ENCODE measurements at regions not wholly inside any gene's neighbourhood (a gene's known extent, or its start where the extent isn't known, plus 50 kb on each side); places are given as distances from the start of the nearest gene placed in this dataset.

GRCh38 chr12:76276499-76277151 lies 71.6 kb downstream of the BBS10 start:
- POLR2A ChIA-PET, result no interaction called here
- intact Hi-C loops (cut with micrococcal nuclease; ENCODE audit: unreplicated experiment) (no loop called here), in situ Hi-C loops (cut with HindIII; ENCODE audit: low pct_unique_long_range_greater_than_20kb, low sequenced_read_pairs) (no loop called here)
- ATAC-seq, result no peak
- CTCF ChIA-PET, result no interaction called here
- Histone ChIP-seq H3K9me3 (ENCODE audit: control insufficient read depth, insufficient read depth, low read depth, low read length) (no peaks in the 10 kb centered on the region), H3K4me3 (ENCODE audit: low read depth in 2 of 2, low read length in 2 of 2) (no peak overlapping the region), H3K27me3 (ENCODE audit: control insufficient read depth, insufficient read depth, low read length) (no peaks in the 10 kb centered on the region), H3K27ac (ENCODE audit: low read length) (no peak overlapping the region), H3K4me1 (ENCODE audit: control insufficient read depth, insufficient read depth, low read length) (no peaks in the 10 kb centered on the region), H3K36me3 (ENCODE audit: control insufficient read depth, insufficient read depth, low read length) (no peaks in the 10 kb centered on the region)
- BruUV-seq (replicated peaks), result no TSS peak
- TF ChIP-seq, protein P1, sequence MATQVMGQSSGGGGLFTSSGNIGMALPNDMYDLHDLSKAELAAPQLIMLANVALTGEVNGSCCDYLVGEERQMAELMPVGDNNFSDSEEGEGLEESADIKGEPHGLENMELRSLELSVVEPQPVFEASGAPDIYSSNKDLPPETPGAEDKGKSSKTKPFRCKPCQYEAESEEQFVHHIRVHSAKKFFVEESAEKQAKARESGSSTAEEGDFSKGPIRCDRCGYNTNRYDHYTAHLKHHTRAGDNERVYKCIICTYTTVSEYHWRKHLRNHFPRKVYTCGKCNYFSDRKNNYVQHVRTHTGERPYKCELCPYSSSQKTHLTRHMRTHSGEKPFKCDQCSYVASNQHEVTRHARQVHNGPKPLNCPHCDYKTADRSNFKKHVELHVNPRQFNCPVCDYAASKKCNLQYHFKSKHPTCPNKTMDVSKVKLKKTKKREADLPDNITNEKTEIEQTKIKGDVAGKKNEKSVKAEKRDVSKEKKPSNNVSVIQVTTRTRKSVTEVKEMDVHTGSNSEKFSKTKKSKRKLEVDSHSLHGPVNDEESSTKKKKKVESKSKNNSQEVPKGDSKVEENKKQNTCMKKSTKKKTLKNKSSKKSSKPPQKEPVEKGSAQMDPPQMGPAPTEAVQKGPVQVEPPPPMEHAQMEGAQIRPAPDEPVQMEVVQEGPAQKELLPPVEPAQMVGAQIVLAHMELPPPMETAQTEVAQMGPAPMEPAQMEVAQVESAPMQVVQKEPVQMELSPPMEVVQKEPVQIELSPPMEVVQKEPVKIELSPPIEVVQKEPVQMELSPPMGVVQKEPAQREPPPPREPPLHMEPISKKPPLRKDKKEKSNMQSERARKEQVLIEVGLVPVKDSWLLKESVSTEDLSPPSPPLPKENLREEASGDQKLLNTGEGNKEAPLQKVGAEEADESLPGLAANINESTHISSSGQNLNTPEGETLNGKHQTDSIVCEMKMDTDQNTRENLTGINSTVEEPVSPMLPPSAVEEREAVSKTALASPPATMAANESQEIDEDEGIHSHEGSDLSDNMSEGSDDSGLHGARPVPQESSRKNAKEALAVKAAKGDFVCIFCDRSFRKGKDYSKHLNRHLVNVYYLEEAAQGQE (IDR thresholded peaks at IDR 0.05; ENCODE audit: insufficient read depth in 1 of 2, low read depth in 2 of 2, low read length in 1 of 2), result no peak
- TF ChIP-seq SIN3A (IDR thresholded peaks at IDR 0.05; ENCODE audit: borderline replicate concordance, insufficient read depth, low read depth, low read length), result no peak
- TF ChIP-seq CTCF (IDR thresholded peaks at IDR 0.05), result no peak
- no peak for TF ChIP-seq TCF7L2 (IDR thresholded peaks at IDR 0.05; ENCODE audit: low read depth, low read length)
- TF ChIP-seq POLR2AphosphoS5 (IDR thresholded peaks at IDR 0.05; ENCODE audit: low read depth, low read length), result no peak
- no peak for DNase-seq (ENCODE audit: low read depth, low spot score)

- H3K4me3 ChIP-seq (ENCODE audit: low read depth in 2 of 2, low read length in 2 of 2), result no peak overlapping the region
- in situ Hi-C loops (cut with HindIII; ENCODE audit: low pct_unique_long_range_greater_than_20kb, low sequenced_read_pairs), result no loop called here
- ChIA-PET POLR2A (no interaction called here), CTCF (no interaction called here)
- ATAC-seq (no peak), DNase-seq (ENCODE audit: low read depth, low spot score) (no peak)
- no peaks in the 10 kb centered on the region for H3K27me3 ChIP-seq (ENCODE audit: control insufficient read depth, insufficient read depth, low read length)
- no TSS peak for BruUV-seq (replicated peaks)
- H3K4me1 ChIP-seq (ENCODE audit: control insufficient read depth, insufficient read depth, low read length), result no peaks in the 10 kb centered on the region
- no peak overlapping the region for H3K27ac ChIP-seq (ENCODE audit: low read length)
- intact Hi-C loops (cut with micrococcal nuclease; ENCODE audit: unreplicated experiment), result no loop called here
- TF ChIP-seq TCF7L2 (IDR thresholded peaks at IDR 0.05; ENCODE audit: low read depth, low read length), result no peak
- no peaks in the 10 kb centered on the region for H3K9me3 ChIP-seq (ENCODE audit: control insufficient read depth, insufficient read depth, low read depth, low read length)
- no peaks in the 10 kb centered on the region for H3K36me3 ChIP-seq (ENCODE audit: control insufficient read depth, insufficient read depth, low read length)
Measured at GRCh38 chr12:76275511-76276093, 72.6 kb downstream of the BBS10 start.

DNA sequence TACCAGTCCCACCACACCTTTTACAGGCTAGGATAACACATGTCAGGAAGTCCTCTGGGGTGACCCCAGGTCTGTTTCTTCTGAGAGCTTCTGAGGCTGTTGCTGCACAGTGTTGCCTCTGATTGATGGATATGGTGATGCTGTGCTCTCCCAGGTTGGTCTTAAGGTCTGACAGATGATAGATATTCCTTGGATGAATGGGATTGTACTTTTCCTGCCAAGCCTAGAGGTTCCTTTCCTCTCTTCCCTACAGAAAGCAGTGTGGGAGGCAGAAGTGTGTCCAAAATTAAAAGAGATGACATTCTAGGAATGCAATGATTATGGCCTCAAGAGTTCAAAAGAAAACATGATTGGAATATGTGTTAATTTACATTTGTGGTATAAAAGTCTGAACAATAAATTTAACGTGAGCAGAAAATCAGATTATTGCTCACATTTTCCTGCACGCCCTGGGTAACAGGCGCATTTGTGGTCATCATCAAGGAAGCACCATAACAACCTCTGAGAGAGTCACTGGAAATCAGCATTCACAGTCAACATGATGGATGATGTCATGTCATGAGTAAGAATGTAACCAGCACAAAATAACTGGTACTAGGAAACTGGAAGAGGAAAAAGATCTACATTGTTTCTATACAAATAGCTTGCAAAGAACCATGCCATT lies 73.7 kb downstream of the BBS10 start:
- in situ Hi-C loops (cut with HindIII; ENCODE audit: low pct_unique_long_range_greater_than_20kb, low sequenced_read_pairs) (no loop called here), intact Hi-C loops (cut with micrococcal nuclease; ENCODE audit: unreplicated experiment) (no loop called here)
- DNase-seq (ENCODE audit: low read depth, low spot score) (no peak), ATAC-seq (no peak)
- ChIA-PET POLR2A (no interaction called here), CTCF (no interaction called here)
- Histone ChIP-seq H3K36me3 (ENCODE audit: control insufficient read depth, insufficient read depth, low read length) (no peaks in the 10 kb centered on the region), H3K4me1 (ENCODE audit: control insufficient read depth, insufficient read depth, low read length) (no peaks in the 10 kb centered on the region), H3K27me3 (ENCODE audit: control insufficient read depth, insufficient read depth, low read length) (no peaks in the 10 kb centered on the region), H3K9me3 (ENCODE audit: control insufficient read depth, insufficient read depth, low read depth, low read length) (no peaks in the 10 kb centered on the region), H3K4me3 (ENCODE audit: low read depth in 2 of 2, low read length in 2 of 2) (no peak overlapping the region), H3K27ac (ENCODE audit: low read length) (no peak overlapping the region)
- no TSS peak for BruUV-seq (replicated peaks)
- TF ChIP-seq, protein P1 (IDR thresholded peaks at IDR 0.05; ENCODE audit: insufficient read depth in 1 of 2, low read depth in 2 of 2, low read length in 1 of 2), result no peak
- TF ChIP-seq POLR2AphosphoS5 (IDR thresholded peaks at IDR 0.05; ENCODE audit: low read depth, low read length), result no peak
- no peak for TF ChIP-seq TCF7L2 (IDR thresholded peaks at IDR 0.05; ENCODE audit: low read depth, low read length)
- TF ChIP-seq SIN3A (IDR thresholded peaks at IDR 0.05; ENCODE audit: borderline replicate concordance, insufficient read depth, low read depth, low read length), result no peak
- TF ChIP-seq CTCF (IDR thresholded peaks at IDR 0.05), result no peak

Data from Panc1 (cell line).